ENCODE measurements at regions not wholly inside any gene's neighbourhood (a gene's known extent, or its start where the extent isn't known, plus 50 kb on each side); places are given as distances from the start of the nearest gene placed in this dataset.

GRCh38 chr5:174172566-174172965 lies 127.1 kb downstream of the NSG2 start:
- no peaks in the 10 kb centered on the region for H3K4me1 ChIP-seq
- intact Hi-C loops (cut with DNase I; ENCODE audit: low total_unique reads): no loop called here
- peaks cover 0 to 5% of the 10 kb centered on the region in 2 donors for H3K9me3 ChIP-seq
- no peak overlapping the region for H3K4me3 ChIP-seq
- H3K27ac ChIP-seq: no peak overlapping the region
- H3K27me3 ChIP-seq: no peaks in the 10 kb centered on the region
- H3K36me3 ChIP-seq: no peaks in the 10 kb centered on the region
- DNase-seq (ENCODE audit: low spot score in 2 of 2): no peak
- no peak for TF ChIP-seq POLR2AphosphoS5 (IDR thresholded peaks at IDR 0.05)
- no peak for TF ChIP-seq CTCF (IDR thresholded peaks at IDR 0.05)
- no peak for TF ChIP-seq POLR2A (IDR thresholded peaks at IDR 0.05)

GRCh38 chr5:174173766-174174165 lies 128.3 kb downstream of the NSG2 start:
- peaks cover 0 to 5% of the 10 kb centered on the region in 2 donors for H3K9me3 ChIP-seq
- no peak for DNase-seq (ENCODE audit: low spot score in 2 of 2)
- no peaks in the 10 kb centered on the region for H3K4me1 ChIP-seq
- intact Hi-C loops (cut with DNase I; ENCODE audit: low total_unique reads): no loop called here
- no peak overlapping the region for H3K4me3 ChIP-seq
- no peaks in the 10 kb centered on the region for H3K36me3 ChIP-seq
- no peak overlapping the region for H3K27ac ChIP-seq
- H3K27me3 ChIP-seq: no peaks in the 10 kb centered on the region
- TF ChIP-seq POLR2AphosphoS5 (IDR thresholded peaks at IDR 0.05): no peak
- no peak for TF ChIP-seq CTCF (IDR thresholded peaks at IDR 0.05)
- TF ChIP-seq POLR2A (IDR thresholded peaks at IDR 0.05): no peak

GRCh38 chr5:174175716-174176268 lies 130.3 kb downstream of the NSG2 start:
- Histone ChIP-seq H3K4me1 (no peaks in the 10 kb centered on the region), H3K27ac (no peak overlapping the region), H3K27me3 (no peaks in the 10 kb centered on the region), H3K4me3 (no peak overlapping the region), H3K36me3 (no peaks in the 10 kb centered on the region), H3K9me3 (no peaks in the 10 kb centered on the region)
- no peak for TF ChIP-seq CTCF (IDR thresholded peaks at IDR 0.05)
- no peak for TF ChIP-seq POLR2AphosphoS5 (IDR thresholded peaks at IDR 0.05)
- no peak for TF ChIP-seq POLR2A (IDR thresholded peaks at IDR 0.05)
- intact Hi-C loops (cut with DNase I; ENCODE audit: low total_unique reads): loop anchor here (5.0 kb wide), 1 partner anchor 368 kb away; no protein-coding TSS in a partner anchor
- DNase-seq (ENCODE audit: low spot score in 2 of 2): no peak

GRCh38 chr5:174176511-174176910 lies 131.0 kb downstream of the NSG2 start:
- Histone ChIP-seq H3K36me3 (no peaks in the 10 kb centered on the region), H3K4me3 (no peak overlapping the region), H3K27me3 (no peaks in the 10 kb centered on the region), H3K9me3 (no peaks in the 10 kb centered on the region), H3K27ac (no peak overlapping the region), H3K4me1 (no peaks in the 10 kb centered on the region)
- intact Hi-C loops (cut with DNase I; ENCODE audit: low total_unique reads): loop anchor here (5.0 kb wide), 1 partner anchor 369 kb away; no protein-coding TSS in a partner anchor
- TF ChIP-seq POLR2A (IDR thresholded peaks at IDR 0.05) (no peak), POLR2AphosphoS5 (IDR thresholded peaks at IDR 0.05) (no peak), CTCF (IDR thresholded peaks at IDR 0.05) (no peak)
- no peak for DNase-seq (ENCODE audit: low spot score in 2 of 2)

GRCh38 chr5:174177531-174177930 lies 132.0 kb downstream of the NSG2 start:
- H3K4me1 ChIP-seq: no peaks in the 10 kb centered on the region
- H3K9me3 ChIP-seq: no peaks in the 10 kb centered on the region
- no peaks in the 10 kb centered on the region for H3K27me3 ChIP-seq
- no peak for TF ChIP-seq POLR2AphosphoS5 (IDR thresholded peaks at IDR 0.05)
- TF ChIP-seq POLR2A (IDR thresholded peaks at IDR 0.05): no peak
- no peak for TF ChIP-seq CTCF (IDR thresholded peaks at IDR 0.05)
- H3K27ac ChIP-seq: no peak overlapping the region
- DNase-seq (ENCODE audit: low spot score in 2 of 2): no peak
- no peak overlapping the region for H3K4me3 ChIP-seq
- intact Hi-C loops (cut with DNase I; ENCODE audit: low total_unique reads): loop anchor here (5.0 kb wide), 1 partner anchor 370 kb away; no protein-coding TSS in a partner anchor
- H3K36me3 ChIP-seq: no peaks in the 10 kb centered on the region
